ENCODE measurements at regions not wholly inside any gene's neighbourhood (a gene's known extent, or its start where the extent isn't known, plus 50 kb on each side); places are given as distances from the start of the nearest gene placed in this dataset.

- no peak for DNase-seq
- in situ Hi-C loops (cut with MboI): no loop called here
- H4K20me1 ChIP-seq (ENCODE audit: insufficient read depth): no peaks in the 10 kb centered on the region; the same call in 1 of the 2 replicates
- H3K4me2 ChIP-seq (ENCODE audit: unreplicated experiment): no peak overlapping the region
- no peaks in the 10 kb centered on the region for H3K79me2 ChIP-seq (ENCODE audit: insufficient read depth)
- H3K27me3 ChIP-seq (replicated peaks; ENCODE audit: insufficient read depth): no peaks in the 10 kb centered on the region
- no peak overlapping the region for H3K4me3 ChIP-seq
- 39 to 53% methylated on average over 2 of the region's 2 CpGs for WGBS, 2 experiments (ENCODE audit: low coverage in 1 of 2, low lambda C conversion rate in 2 of 2, missing lambda C conversion rate in 2 of 2)
- H3K4me1 ChIP-seq (ENCODE audit: insufficient read depth): no peaks in the 10 kb centered on the region
- H3K36me3 ChIP-seq (ENCODE audit: low read depth): no peaks in the 10 kb centered on the region
- H3K9me2 ChIP-seq (ENCODE audit: insufficient read depth): no peaks in the 10 kb centered on the region
- no peak for TF ChIP-seq EZH2phosphoT487 (IDR thresholded peaks at IDR 0.05; ENCODE audit: insufficient read depth, low read depth)
- no peak for TF ChIP-seq EZH2 (IDR thresholded peaks at IDR 0.05; ENCODE audit: insufficient read depth, poor library complexity, severe bottlenecking)
- H2AFZ ChIP-seq: no peak overlapping the region
- H3K9ac ChIP-seq: no peak overlapping the region
- no peaks in the 10 kb centered on the region for H3K9me3 ChIP-seq (ENCODE audit: low read depth)
- no peaks in the 10 kb centered on the region for H3F3A ChIP-seq (ENCODE audit: insufficient read depth)
- H3K27ac ChIP-seq: no peak overlapping the region
Observed at GRCh38 chrY:19824136-19824535, 79.6 kb upstream of the KDM5D start.

DNA sequence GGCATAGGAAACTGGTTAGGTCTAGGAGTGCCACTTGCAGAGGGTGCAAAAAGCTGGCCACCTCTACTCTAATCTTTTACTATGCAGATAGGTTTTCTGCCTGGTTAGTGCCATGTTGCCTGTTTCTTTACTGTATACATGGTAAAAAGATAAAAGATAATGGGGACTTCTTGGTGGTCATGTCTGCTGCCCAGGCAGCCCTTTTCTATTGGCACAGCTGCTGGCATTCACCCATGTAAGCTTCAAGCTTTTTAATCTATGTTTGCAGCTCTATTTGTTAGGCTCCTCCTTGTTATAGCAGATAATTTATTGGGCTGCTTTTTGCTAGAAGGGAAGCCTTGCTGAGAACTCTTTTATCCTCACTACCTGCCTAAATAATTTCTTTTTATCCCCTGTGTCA is 74.0 kb upstream of the KDM5D start:
- Histone ChIP-seq H3K79me2 (ENCODE audit: insufficient read depth) (no peaks in the 10 kb centered on the region), H3K4me3 (no peak overlapping the region), H3F3A (ENCODE audit: insufficient read depth) (no peaks in the 10 kb centered on the region), H3K9me3 (ENCODE audit: low read depth) (no peaks in the 10 kb centered on the region), H3K4me1 (ENCODE audit: insufficient read depth) (no peaks in the 10 kb centered on the region), H3K9ac (no peak overlapping the region), H4K20me1 (ENCODE audit: insufficient read depth) (no peaks in the 10 kb centered on the region; the same call in 1 of the 2 replicates), H3K27ac (no peak overlapping the region), H3K4me2 (ENCODE audit: unreplicated experiment) (no peak overlapping the region), H3K36me3 (ENCODE audit: low read depth) (no peaks in the 10 kb centered on the region), H3K9me2 (ENCODE audit: insufficient read depth) (no peaks in the 10 kb centered on the region), H2AFZ (no peak overlapping the region), H3K27me3 (replicated peaks; ENCODE audit: insufficient read depth) (no peaks in the 10 kb centered on the region)
- in situ Hi-C loops (cut with MboI): no loop called here
- TF ChIP-seq EZH2phosphoT487 (IDR thresholded peaks at IDR 0.05; ENCODE audit: insufficient read depth, low read depth): no peak
- TF ChIP-seq EZH2 (IDR thresholded peaks at IDR 0.05; ENCODE audit: insufficient read depth, poor library complexity, severe bottlenecking): no peak
- no peak for DNase-seq

- H3K4me3 ChIP-seq: no peak overlapping the region
- H3K9me2 ChIP-seq (ENCODE audit: insufficient read depth): no peaks in the 10 kb centered on the region
- in situ Hi-C loops (cut with MboI): no loop called here
- H3K9me3 ChIP-seq (ENCODE audit: low read depth): no peaks in the 10 kb centered on the region
- H3K36me3 ChIP-seq (ENCODE audit: low read depth): no peaks in the 10 kb centered on the region
- no peak for TF ChIP-seq EZH2 (IDR thresholded peaks at IDR 0.05; ENCODE audit: insufficient read depth, poor library complexity, severe bottlenecking)
- no peak for TF ChIP-seq EZH2phosphoT487 (IDR thresholded peaks at IDR 0.05; ENCODE audit: insufficient read depth, low read depth)
- H3K4me2 ChIP-seq (ENCODE audit: unreplicated experiment): no peak overlapping the region
- H3K79me2 ChIP-seq (ENCODE audit: insufficient read depth): no peaks in the 10 kb centered on the region
- H3F3A ChIP-seq (ENCODE audit: insufficient read depth): no peaks in the 10 kb centered on the region
- H3K27ac ChIP-seq: no peak overlapping the region
- no peak overlapping the region for H2AFZ ChIP-seq
- WGBS, 2 experiments (ENCODE audit: low coverage in 1 of 2, low lambda C conversion rate in 2 of 2, missing lambda C conversion rate in 2 of 2): 16 to 29% methylated on average over 5 of the region's 6 CpGs
- DNase-seq: peak; percentile 13
- no peaks in the 10 kb centered on the region for H4K20me1 ChIP-seq (ENCODE audit: insufficient read depth)
- no peak overlapping the region for H3K9ac ChIP-seq
- no peaks in the 10 kb centered on the region for H3K4me1 ChIP-seq (ENCODE audit: insufficient read depth)
- no peaks in the 10 kb centered on the region for H3K27me3 ChIP-seq (replicated peaks; ENCODE audit: insufficient read depth)
Observed at GRCh38 chrY:19816920-19817319, 72.4 kb upstream of the KDM5D start.

DNA sequence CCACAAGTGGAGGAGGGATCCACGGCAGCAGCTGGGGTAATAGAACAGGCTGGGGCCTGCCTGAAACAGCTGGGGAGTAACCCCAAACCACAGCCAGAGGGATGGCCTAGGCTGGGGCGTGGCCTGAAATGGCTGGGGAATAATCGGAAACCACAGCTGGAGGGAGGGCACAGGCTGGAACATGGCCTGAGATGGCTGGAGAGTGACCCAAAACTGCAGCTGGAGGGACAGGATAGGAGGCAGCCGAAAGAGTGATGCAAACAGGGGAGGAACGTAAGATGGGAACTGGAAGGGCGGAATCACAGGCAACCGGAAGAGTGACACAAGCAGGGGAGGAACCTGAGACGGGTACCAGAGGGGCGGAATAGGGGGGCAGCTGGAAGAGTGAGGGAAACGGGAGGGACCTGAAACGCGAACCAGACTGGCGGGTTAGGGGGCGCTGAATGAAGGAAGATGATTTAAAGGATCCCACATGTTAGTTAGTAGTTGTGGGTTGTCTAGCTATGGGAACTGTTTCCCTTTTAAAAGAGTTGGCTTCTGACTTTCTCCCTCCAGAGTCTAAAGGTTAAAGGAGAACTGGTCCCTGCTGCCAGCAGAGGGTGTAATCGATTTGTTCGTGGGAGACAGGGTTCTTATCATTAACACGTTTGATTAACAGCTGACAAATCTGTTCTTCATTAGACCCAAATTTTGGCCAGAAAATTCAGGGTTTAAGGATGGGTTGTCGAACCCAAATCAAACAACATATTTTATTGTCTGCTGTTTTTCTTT is 71.7 kb upstream of the KDM5D start:
- Histone ChIP-seq H3K4me2 (ENCODE audit: unreplicated experiment) (no peak overlapping the region), H3K27ac (no peak overlapping the region), H3F3A (ENCODE audit: insufficient read depth) (no peaks in the 10 kb centered on the region), H2AFZ (no peak overlapping the region), H3K9ac (no peak overlapping the region), H3K27me3 (replicated peaks; ENCODE audit: insufficient read depth) (no peaks in the 10 kb centered on the region), H4K20me1 (ENCODE audit: insufficient read depth) (no peaks in the 10 kb centered on the region), H3K36me3 (ENCODE audit: low read depth) (no peaks in the 10 kb centered on the region), H3K4me1 (ENCODE audit: insufficient read depth) (no peaks in the 10 kb centered on the region), H3K9me3 (ENCODE audit: low read depth) (no peaks in the 10 kb centered on the region), H3K9me2 (ENCODE audit: insufficient read depth) (no peaks in the 10 kb centered on the region), H3K4me3 (no peak overlapping the region), H3K79me2 (ENCODE audit: insufficient read depth) (no peaks in the 10 kb centered on the region)
- no peak for TF ChIP-seq EZH2phosphoT487 (IDR thresholded peaks at IDR 0.05; ENCODE audit: insufficient read depth, low read depth)
- no peak for TF ChIP-seq EZH2 (IDR thresholded peaks at IDR 0.05; ENCODE audit: insufficient read depth, poor library complexity, severe bottlenecking)
- in situ Hi-C loops (cut with MboI): no loop called here
- DNase-seq: no peak
- 26 to 37% methylated on average over 17 to 18 of the region's 18 CpGs for WGBS, 2 experiments (ENCODE audit: low coverage in 1 of 2, low lambda C conversion rate in 2 of 2, missing lambda C conversion rate in 2 of 2)
